Glomerular visceral epithelial cell (primary cell): ENCODE measurements at regions not wholly inside any gene's neighbourhood (a gene's known extent, or its start where the extent isn't known, plus 50 kb on each side); places are given as distances from the start of the nearest gene placed in this dataset.
A peak's percentile ranks its signal among the peaks of the same experiment; 100 is the strongest.

ENCODE experiments used
- DNase-seq: peaks from one replicate; pipeline ENCODE4 v3.0.0-alpha.2; 2016; ENCODE audit errors: extremely low spot score

- DNase-seq = no peak
These were observed 179.6 kb downstream of the LMO4 start for GRCh38 chr1:87508247-87508787.

GRCh38 chr1:87510540-87510939, 181.9 kb downstream of the LMO4 start:
- DNase-seq = no peak

- no peak for DNase-seq
These were observed 182.8 kb downstream of the LMO4 start for GRCh38 chr1:87511449-87511848.

GRCh38 chr1:87512431-87512830, 183.8 kb downstream of the LMO4 start:
- no peak for DNase-seq

GRCh38 chr1:87513255-87513654, 184.6 kb downstream of the LMO4 start:
- peak; percentile 7 for DNase-seq

GRCh38 chr1:87513966-87514660, 185.4 kb downstream of the LMO4 start:
- DNase-seq = no peak

- peak; percentile 18 for DNase-seq
These were observed 187.1 kb downstream of the LMO4 start for GRCh38 chr1:87515781-87516180.

GRCh38 chr1:87518794-87519193, 190.1 kb downstream of the LMO4 start:
- no peak for DNase-seq

GRCh38 chr1:87521452-87521851, 192.8 kb downstream of the LMO4 start:
- no peak for DNase-seq

GRCh38 chr1:87523466-87523865, 194.8 kb downstream of the LMO4 start:
- DNase-seq = no peak

GRCh38 chr1:87524021-87524754, 195.5 kb downstream of the LMO4 start:
- no peak for DNase-seq

- DNase-seq = no peak
These were observed 200.3 kb downstream of the LMO4 start for GRCh38 chr1:87528754-87529517.

- DNase-seq = no peak
These were observed 201.5 kb downstream of the LMO4 start for GRCh38 chr1:87530042-87530807.

GRCh38 chr1:87535551-87535950, 206.9 kb downstream of the LMO4 start:
- DNase-seq = no peak

- DNase-seq = no peak
These were observed 210.5 kb downstream of the LMO4 start for GRCh38 chr1:87539147-87539546.

- no peak for DNase-seq
These were observed 214.0 kb downstream of the LMO4 start for GRCh38 chr1:87542697-87543096.

- no peak for DNase-seq
These were observed 221.1 kb downstream of the LMO4 start for GRCh38 chr1:87549738-87550137.

- DNase-seq = no peak
These were observed 224.8 kb downstream of the LMO4 start for GRCh38 chr1:87553511-87553910.

GRCh38 chr1:87555366-87555765, 226.7 kb downstream of the LMO4 start:
- DNase-seq = no peak

- DNase-seq = no peak
These were observed 227.6 kb downstream of the LMO4 start for GRCh38 chr1:87556326-87556725.

GRCh38 chr1:87558921-87559320, 230.2 kb downstream of the LMO4 start:
- no peak for DNase-seq

- no peak for DNase-seq
These were observed 231.5 kb downstream of the LMO4 start for GRCh38 chr1:87560137-87560536.
